Fibroblast of lung (primary cell): ENCODE measurements at regions not wholly inside any gene's neighbourhood (a gene's known extent, or its start where the extent isn't known, plus 50 kb on each side); places are given as distances from the start of the nearest gene placed in this dataset.

Experiments
- EZH2 ChIP-seq: IDR thresholded peaks from 2 replicates; pipeline ENCODE4 v1.5.1; 2012; ENCODE audit warnings: low read length, control low read depth, mild to moderate bottlenecking; ENCODE audit errors: missing control alignments
- TF ChIP-seq, protein P1 (sequence below), 2 donors: IDR thresholded peaks in 1 of 2; conservative IDR thresholded peaks in 1 of 2; 1 replicate in 1 of 2; 2 replicates in 1 of 2; pipeline ENCODE4 v1.5.1; 2011 to 2012; ENCODE audit warnings: low read length in 2 of 2, control low read depth in 1 of 2, inconsistent platforms in 1 of 2, low read depth in 1 of 2, mild to moderate bottlenecking in 1 of 2

DNA sequence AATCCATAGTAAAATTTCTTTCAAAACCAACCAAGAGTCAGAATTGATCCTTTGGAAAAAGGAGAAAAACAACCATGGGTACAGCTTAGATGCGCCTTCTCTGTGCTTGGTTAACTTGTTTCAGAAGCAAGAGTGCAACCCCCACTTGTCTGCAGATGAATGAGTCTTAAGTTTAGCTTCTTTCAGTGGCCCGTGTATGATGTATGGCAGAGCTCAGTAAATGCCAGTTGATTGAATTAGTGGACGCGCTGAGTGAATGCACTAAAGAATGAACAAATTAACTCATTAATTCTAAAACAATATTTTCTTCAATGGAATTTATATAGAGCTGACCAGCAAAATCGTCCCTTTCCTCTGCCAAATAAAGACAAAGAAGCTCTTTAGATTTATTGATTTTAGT is 67.0 kb upstream of the ARHGEF3 start:
- TF ChIP-seq, protein P1, sequence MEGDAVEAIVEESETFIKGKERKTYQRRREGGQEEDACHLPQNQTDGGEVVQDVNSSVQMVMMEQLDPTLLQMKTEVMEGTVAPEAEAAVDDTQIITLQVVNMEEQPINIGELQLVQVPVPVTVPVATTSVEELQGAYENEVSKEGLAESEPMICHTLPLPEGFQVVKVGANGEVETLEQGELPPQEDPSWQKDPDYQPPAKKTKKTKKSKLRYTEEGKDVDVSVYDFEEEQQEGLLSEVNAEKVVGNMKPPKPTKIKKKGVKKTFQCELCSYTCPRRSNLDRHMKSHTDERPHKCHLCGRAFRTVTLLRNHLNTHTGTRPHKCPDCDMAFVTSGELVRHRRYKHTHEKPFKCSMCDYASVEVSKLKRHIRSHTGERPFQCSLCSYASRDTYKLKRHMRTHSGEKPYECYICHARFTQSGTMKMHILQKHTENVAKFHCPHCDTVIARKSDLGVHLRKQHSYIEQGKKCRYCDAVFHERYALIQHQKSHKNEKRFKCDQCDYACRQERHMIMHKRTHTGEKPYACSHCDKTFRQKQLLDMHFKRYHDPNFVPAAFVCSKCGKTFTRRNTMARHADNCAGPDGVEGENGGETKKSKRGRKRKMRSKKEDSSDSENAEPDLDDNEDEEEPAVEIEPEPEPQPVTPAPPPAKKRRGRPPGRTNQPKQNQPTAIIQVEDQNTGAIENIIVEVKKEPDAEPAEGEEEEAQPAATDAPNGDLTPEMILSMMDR (conservative IDR thresholded peaks at IDR 0.05 in 1 of 2, IDR thresholded peaks at IDR 0.05 in 1 of 2; ENCODE audit: low read depth in 1 of 2, low read length in 2 of 2) = no peak
- TF ChIP-seq EZH2 = no peak
